HUES48 (cell line): ENCODE measurements at regions not wholly inside any gene's neighbourhood (a gene's known extent, or its start where the extent isn't known, plus 50 kb on each side); places are given as distances from the start of the nearest gene placed in this dataset.

Source experiments
- H3K27ac ChIP-seq: one replicate; pipeline ENCODE4 v1.7.0; 2013; ENCODE audit warnings: low read depth, low read length, inconsistent platforms
- H3K27me3 ChIP-seq: 2 replicates; pipeline ENCODE4 v1.6.1; 2013; ENCODE audit warnings: mild to moderate bottlenecking, low read length; ENCODE audit not compliant: control insufficient read depth, insufficient read depth
- H3K36me3 ChIP-seq: 2 replicates; pipeline ENCODE4 v1.6.1; 2013; ENCODE audit warnings: low read length; ENCODE audit not compliant: control insufficient read depth, insufficient read depth
- H3K4me1 ChIP-seq: 2 replicates; pipeline ENCODE4 v1.6.1; 2013; ENCODE audit warnings: mild to moderate bottlenecking, low read length; ENCODE audit not compliant: control insufficient read depth, insufficient read depth
- H3K4me3 ChIP-seq: 2 replicates; pipeline ENCODE4 v1.5.1; 2013; ENCODE audit warnings: mild to moderate bottlenecking, low read depth, low read length
- H3K9ac ChIP-seq: 2 replicates; pipeline ENCODE4 v1.6.1; 2013; ENCODE audit warnings: mild to moderate bottlenecking, low read depth, low read length, moderate library complexity
- H3K9me3 ChIP-seq: 2 replicates; pipeline ENCODE4 v1.6.1; 2013; ENCODE audit warnings: low read length; ENCODE audit not compliant: control insufficient read depth, insufficient read depth

DNA sequence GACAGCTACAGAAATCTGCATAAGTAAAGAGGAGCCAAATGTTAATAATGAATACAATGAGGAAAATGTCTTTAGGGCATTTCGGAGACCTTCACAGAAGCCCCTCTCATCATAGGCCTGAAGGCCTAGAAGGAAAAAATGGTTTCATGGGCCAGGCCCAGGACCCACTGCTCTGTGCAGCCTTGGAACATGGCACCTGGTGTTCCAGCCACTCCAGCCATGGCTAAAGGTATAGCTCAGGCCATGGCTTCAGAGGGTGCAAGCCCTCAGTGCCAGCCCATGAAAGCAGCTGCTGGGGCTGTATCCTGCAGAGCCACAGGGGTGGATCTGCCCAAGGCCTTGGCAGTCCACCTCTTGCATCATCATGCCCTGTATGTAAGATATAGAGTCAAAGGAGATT, 261.1 kb downstream of the SNCA start:
- H3K27ac ChIP-seq, result no peak overlapping the region
- H3K36me3 ChIP-seq, result no peaks in the 10 kb centered on the region
- no peaks in the 10 kb centered on the region for H3K27me3 ChIP-seq
- no peak overlapping the region for H3K4me3 ChIP-seq
- no peak overlapping the region for H3K9ac ChIP-seq
- peaks cover 9% of the 10 kb centered on the region for H3K4me1 ChIP-seq
- no peaks in the 10 kb centered on the region for H3K9me3 ChIP-seq

DNA sequence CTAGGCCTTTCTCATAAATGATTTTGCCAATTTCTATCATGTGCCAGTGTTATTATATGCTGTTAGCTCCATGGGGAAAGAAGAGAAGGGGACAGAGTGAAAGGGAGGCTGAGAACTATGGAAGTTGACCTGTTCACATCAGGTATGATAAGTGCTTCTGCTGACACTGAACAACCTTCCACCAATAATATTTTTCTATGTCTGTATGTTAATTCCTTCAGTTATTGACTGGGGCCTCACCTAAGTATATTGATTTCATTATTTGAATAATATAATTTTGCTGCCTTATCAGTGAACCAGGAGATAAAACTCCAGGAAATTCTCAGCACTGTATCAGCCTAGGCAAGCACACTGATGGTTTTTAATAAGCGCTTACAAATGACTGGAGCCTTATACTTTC, 262.8 kb downstream of the SNCA start:
- Histone ChIP-seq H3K4me1 (peaks cover 9% of the 10 kb centered on the region), H3K27ac (no peak overlapping the region), H3K27me3 (no peaks in the 10 kb centered on the region), H3K9me3 (no peaks in the 10 kb centered on the region), H3K4me3 (no peak overlapping the region), H3K9ac (no peak overlapping the region), H3K36me3 (no peaks in the 10 kb centered on the region)

- H3K9ac ChIP-seq, result no peak overlapping the region
- no peaks in the 10 kb centered on the region for H3K27me3 ChIP-seq
- H3K9me3 ChIP-seq, result no peaks in the 10 kb centered on the region
- no peaks in the 10 kb centered on the region for H3K36me3 ChIP-seq
- H3K4me3 ChIP-seq, result no peak overlapping the region
- peaks cover 9% of the 10 kb centered on the region for H3K4me1 ChIP-seq
- no peak overlapping the region for H3K27ac ChIP-seq
These were observed 263.3 kb downstream of the SNCA start for GRCh38 chr4:89573656-89574055.

- H3K27ac ChIP-seq, result no peak overlapping the region
- no peaks in the 10 kb centered on the region for H3K9me3 ChIP-seq
- H3K36me3 ChIP-seq, result no peaks in the 10 kb centered on the region
- no peaks in the 10 kb centered on the region for H3K27me3 ChIP-seq
- H3K4me1 ChIP-seq, result peaks cover 9% of the 10 kb centered on the region
- no peak overlapping the region for H3K4me3 ChIP-seq
- H3K9ac ChIP-seq, result no peak overlapping the region
These were observed 264.6 kb downstream of the SNCA start for GRCh38 chr4:89572224-89572858.

- Histone ChIP-seq H3K9me3 (no peaks in the 10 kb centered on the region), H3K4me3 (no peak overlapping the region), H3K4me1 (peaks cover 9% of the 10 kb centered on the region), H3K9ac (no peak overlapping the region), H3K36me3 (no peaks in the 10 kb centered on the region), H3K27ac (no peak overlapping the region), H3K27me3 (no peaks in the 10 kb centered on the region)
These were observed 263.3 kb upstream of the GPRIN3 start for GRCh38 chr4:89570931-89571330.

DNA sequence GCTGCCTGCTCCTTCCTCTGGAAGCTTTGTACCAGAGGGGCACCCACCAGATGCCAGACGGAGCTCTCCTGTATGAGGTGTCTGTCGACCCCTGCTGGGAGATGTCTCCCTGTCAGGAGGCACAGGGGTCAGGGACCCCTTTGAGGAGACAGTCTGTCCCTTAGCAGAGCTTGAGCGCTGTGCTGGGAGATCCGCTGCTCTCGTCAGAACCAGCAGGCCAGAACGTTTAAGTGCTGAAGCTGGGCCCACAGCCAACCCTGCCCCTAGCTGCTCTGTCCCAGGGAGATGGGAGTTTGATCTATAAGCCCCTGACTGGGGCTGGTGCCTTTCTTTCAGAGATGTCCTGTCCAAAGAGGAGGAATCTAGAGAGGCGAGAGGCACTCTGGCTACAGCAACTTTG, 260.3 kb upstream of the GPRIN3 start:
- Histone ChIP-seq H3K9ac (no peak overlapping the region), H3K27me3 (no peaks in the 10 kb centered on the region), H3K4me3 (no peak overlapping the region), H3K9me3 (no peaks in the 10 kb centered on the region), H3K27ac (no peak overlapping the region), H3K4me1 (peaks cover 9% of the 10 kb centered on the region), H3K36me3 (no peaks in the 10 kb centered on the region)

GRCh38 chr4:89563431-89563830, 255.8 kb upstream of the GPRIN3 start:
- H3K9me3 ChIP-seq, result no peaks in the 10 kb centered on the region
- no peaks in the 10 kb centered on the region for H3K36me3 ChIP-seq
- H3K9ac ChIP-seq, result no peak overlapping the region
- H3K27ac ChIP-seq, result no peak overlapping the region
- peaks cover 24% of the 10 kb centered on the region for H3K4me1 ChIP-seq
- H3K4me3 ChIP-seq, result no peak overlapping the region
- peaks cover 13% of the 10 kb centered on the region; the same call in 1 of the 2 replicates for H3K27me3 ChIP-seq

DNA sequence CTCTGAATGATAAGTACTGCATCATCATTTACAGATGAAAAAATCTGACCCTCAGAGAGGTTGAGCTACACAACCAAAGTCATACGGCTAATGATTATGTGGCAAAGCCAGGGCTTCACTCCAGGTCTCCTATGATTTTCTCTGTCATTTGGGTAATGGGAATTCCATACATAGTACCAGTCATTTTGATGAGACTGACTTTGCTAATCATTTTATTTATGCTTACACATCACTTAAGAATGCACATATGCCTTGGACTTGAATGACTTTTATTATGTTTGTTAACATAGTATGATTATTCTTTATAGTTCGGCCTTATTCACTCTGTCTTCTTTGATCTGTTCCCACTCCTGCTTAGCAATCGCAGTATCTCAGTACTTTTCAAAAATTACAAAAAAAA, 255.1 kb upstream of the GPRIN3 start:
- no peak overlapping the region for H3K9ac ChIP-seq
- H3K27ac ChIP-seq, result no peak overlapping the region
- peaks cover 24% of the 10 kb centered on the region for H3K4me1 ChIP-seq
- no peaks in the 10 kb centered on the region for H3K9me3 ChIP-seq
- H3K36me3 ChIP-seq, result no peaks in the 10 kb centered on the region
- H3K27me3 ChIP-seq, result peaks cover 13% of the 10 kb centered on the region; the same call in 1 of the 2 replicates
- H3K4me3 ChIP-seq, result no peak overlapping the region

DNA sequence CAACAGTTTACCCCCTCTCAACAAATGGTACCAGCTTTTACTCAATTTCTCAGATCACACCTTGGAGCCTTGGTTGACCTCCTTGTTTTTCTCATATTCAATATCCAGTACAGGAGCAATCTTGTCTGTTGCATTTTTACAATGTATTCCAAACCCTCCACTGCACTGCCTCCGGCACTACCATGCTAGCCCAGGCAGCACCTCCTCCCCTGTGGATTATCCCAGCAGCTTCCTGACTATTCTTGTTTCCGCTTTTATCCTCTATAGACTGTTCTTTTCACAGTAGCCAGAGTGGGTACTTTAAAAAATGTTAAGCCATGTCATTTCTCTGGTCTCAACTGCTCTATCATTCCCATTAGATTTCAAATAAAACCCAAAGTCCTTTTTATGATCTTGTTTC, 253.4 kb upstream of the GPRIN3 start:
- Histone ChIP-seq H3K27ac (no peak overlapping the region), H3K36me3 (no peaks in the 10 kb centered on the region), H3K9me3 (no peaks in the 10 kb centered on the region), H3K27me3 (peaks cover 13% of the 10 kb centered on the region; the same call in 1 of the 2 replicates), H3K4me3 (no peak overlapping the region), H3K4me1 (peaks cover 24% of the 10 kb centered on the region), H3K9ac (no peak overlapping the region)

GRCh38 chr4:89558147-89558546, 250.5 kb upstream of the GPRIN3 start:
- H3K27me3 ChIP-seq, result peaks cover 13% of the 10 kb centered on the region; the same call in 1 of the 2 replicates
- H3K36me3 ChIP-seq, result no peaks in the 10 kb centered on the region
- no peak overlapping the region for H3K27ac ChIP-seq
- H3K4me1 ChIP-seq, result peaks cover 24% of the 10 kb centered on the region
- H3K9ac ChIP-seq, result no peak overlapping the region
- no peaks in the 10 kb centered on the region for H3K9me3 ChIP-seq
- no peak overlapping the region for H3K4me3 ChIP-seq

DNA sequence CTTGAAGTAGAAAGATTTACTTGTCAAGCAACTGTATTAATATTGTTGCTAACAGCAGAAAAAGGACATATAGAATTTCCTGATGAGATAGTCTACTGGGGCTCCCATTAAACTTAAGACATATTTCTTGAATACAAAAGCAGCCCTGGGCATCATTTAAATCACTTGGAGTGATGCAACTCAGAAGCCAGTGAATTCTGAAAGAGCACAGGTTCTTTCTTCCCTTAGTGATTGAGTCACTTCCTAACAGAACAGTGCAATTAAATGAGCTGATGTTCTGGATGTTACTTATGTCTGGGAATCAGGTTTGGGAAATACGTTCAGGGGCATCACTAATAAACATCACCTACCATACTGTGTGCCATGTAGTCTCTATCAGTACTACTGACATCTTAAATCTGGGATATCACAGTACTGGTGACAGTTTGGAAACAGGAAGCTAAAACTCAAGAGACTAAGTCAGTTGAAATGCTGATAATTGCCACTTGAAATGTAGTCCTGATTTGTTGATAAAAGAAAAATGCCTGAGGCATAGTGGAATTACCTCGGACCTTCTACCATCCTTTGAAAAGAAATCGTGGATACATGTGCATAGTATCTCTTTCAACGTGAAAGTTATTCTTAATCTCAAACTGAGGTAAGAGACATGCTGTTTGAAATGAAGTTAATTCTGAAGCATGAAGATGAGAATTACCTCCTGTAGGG, 249.2 kb upstream of the GPRIN3 start:
- Histone ChIP-seq H3K27ac (no peak overlapping the region), H3K4me3 (no peak overlapping the region), H3K9me3 (no peaks in the 10 kb centered on the region), H3K27me3 (peaks cover 13% of the 10 kb centered on the region; the same call in 1 of the 2 replicates), H3K36me3 (no peaks in the 10 kb centered on the region), H3K4me1 (peaks cover 24% of the 10 kb centered on the region), H3K9ac (no peak overlapping the region)
